ENCODE measurements at regions not wholly inside any gene's neighbourhood (a gene's known extent, or its start where the extent isn't known, plus 50 kb on each side); places are given as distances from the start of the nearest gene placed in this dataset.

DNA sequence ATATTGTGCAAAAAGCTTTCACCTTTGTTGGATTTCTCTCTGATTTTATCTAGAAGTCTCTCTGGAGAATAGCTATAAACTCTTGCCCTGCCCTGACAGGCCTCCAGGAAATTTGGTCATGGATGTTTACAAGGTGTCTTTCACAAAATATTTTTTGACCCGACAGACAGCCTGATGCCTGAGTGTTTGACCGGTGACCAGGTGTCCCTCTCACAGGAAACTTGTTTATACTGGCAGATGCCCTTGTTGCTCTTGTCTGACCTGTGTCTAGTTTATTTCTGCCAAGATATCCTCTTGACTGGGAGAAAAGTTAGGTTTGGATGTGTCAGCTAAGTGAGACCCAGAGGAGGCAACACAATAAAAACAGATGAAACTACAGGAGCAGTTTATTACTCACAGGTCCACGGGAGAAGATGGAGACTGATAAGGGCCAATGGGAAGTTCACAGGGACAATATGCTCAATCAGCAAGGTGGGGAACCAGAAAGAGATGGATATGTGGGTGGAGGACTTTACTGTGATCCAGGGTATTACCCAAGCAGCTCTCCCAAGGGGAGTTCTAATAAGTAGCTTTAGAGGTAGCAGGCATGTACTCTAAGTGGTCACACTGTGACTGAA, 243.3 kb downstream of the ARAP2 start:
- intact Hi-C loops (cut with micrococcal nuclease), result no loop called here
- H3K27me3 Mint-ChIP-seq (ENCODE audit: low read depth in 2 of 2), result no peaks in the 10 kb centered on the region
- no peak for ATAC-seq
- TF ChIP-seq, protein P1, sequence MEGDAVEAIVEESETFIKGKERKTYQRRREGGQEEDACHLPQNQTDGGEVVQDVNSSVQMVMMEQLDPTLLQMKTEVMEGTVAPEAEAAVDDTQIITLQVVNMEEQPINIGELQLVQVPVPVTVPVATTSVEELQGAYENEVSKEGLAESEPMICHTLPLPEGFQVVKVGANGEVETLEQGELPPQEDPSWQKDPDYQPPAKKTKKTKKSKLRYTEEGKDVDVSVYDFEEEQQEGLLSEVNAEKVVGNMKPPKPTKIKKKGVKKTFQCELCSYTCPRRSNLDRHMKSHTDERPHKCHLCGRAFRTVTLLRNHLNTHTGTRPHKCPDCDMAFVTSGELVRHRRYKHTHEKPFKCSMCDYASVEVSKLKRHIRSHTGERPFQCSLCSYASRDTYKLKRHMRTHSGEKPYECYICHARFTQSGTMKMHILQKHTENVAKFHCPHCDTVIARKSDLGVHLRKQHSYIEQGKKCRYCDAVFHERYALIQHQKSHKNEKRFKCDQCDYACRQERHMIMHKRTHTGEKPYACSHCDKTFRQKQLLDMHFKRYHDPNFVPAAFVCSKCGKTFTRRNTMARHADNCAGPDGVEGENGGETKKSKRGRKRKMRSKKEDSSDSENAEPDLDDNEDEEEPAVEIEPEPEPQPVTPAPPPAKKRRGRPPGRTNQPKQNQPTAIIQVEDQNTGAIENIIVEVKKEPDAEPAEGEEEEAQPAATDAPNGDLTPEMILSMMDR (IDR thresholded peaks at IDR 0.05), result no peak
- DNase-seq, result no peak
- Histone ChIP-seq H3K4me1 (ENCODE audit: control insufficient read depth, insufficient read depth, low read length) (no peaks in the 10 kb centered on the region), H3K36me3 (ENCODE audit: control insufficient read depth, insufficient read depth, low read length) (no peaks in the 10 kb centered on the region), H3K9me3 (ENCODE audit: control insufficient read depth, insufficient read depth, low read length) (no peaks in the 10 kb centered on the region), H3K27me3 (ENCODE audit: control insufficient read depth, insufficient read depth, low read length) (no peaks in the 10 kb centered on the region), H3K27ac (ENCODE audit: low read length) (no peak overlapping the region), H3K4me3 (ENCODE audit: low read length) (no peak overlapping the region)
- peaks cover 7% of the 10 kb centered on the region for H3K36me3 Mint-ChIP-seq
- H3K9me3 Mint-ChIP-seq, result no peaks in the 10 kb centered on the region
- no peak overlapping the region for H3K27ac Mint-ChIP-seq
- H3K4me3 Mint-ChIP-seq, result no peak overlapping the region
- 93% methylated on average over 3 of the region's 3 CpGs for WGBS (ENCODE audit: insufficient coverage)
- no peaks in the 10 kb centered on the region for H3K4me1 Mint-ChIP-seq

DNA sequence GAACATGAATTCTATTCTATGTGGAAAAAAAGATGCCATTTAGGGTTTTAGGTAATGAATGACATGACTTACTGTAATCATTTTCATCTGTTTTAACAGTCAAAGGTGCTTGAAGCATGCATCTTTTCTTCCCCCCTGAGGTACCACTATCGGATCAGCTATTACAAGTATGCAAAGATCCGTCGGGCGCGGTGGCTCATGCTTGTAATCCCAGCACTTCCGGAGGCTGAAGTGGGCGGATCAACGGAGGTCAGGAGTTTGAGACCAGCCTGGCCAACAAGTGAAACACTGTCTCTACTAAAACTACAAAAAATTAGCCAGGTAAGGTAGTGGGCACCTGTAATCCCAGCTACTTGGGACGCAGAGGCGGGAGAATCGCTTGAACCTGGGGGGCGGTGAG, 241.3 kb downstream of the ARAP2 start:
- Histone ChIP-seq H3K4me3 (ENCODE audit: low read length) (no peak overlapping the region), H3K27me3 (ENCODE audit: control insufficient read depth, insufficient read depth, low read length) (no peaks in the 10 kb centered on the region), H3K9me3 (ENCODE audit: control insufficient read depth, insufficient read depth, low read length) (no peaks in the 10 kb centered on the region), H3K4me1 (ENCODE audit: control insufficient read depth, insufficient read depth, low read length) (no peaks in the 10 kb centered on the region), H3K27ac (ENCODE audit: low read length) (no peak overlapping the region), H3K36me3 (ENCODE audit: control insufficient read depth, insufficient read depth, low read length) (no peaks in the 10 kb centered on the region)
- H3K4me3 Mint-ChIP-seq, result no peak overlapping the region
- ATAC-seq, result no peak
- no peak for DNase-seq
- H3K27me3 Mint-ChIP-seq (ENCODE audit: low read depth in 2 of 2), result no peaks in the 10 kb centered on the region
- H3K27ac Mint-ChIP-seq, result no peak overlapping the region
- no peaks in the 10 kb centered on the region for H3K4me1 Mint-ChIP-seq
- intact Hi-C loops (cut with micrococcal nuclease), result no loop called here
- peaks cover 7% of the 10 kb centered on the region for H3K36me3 Mint-ChIP-seq
- 97% methylated on average over 12 of the region's 12 CpGs for WGBS (ENCODE audit: insufficient coverage)
- H3K9me3 Mint-ChIP-seq, result no peaks in the 10 kb centered on the region
- TF ChIP-seq, protein P1 (IDR thresholded peaks at IDR 0.05), result no peak

DNA sequence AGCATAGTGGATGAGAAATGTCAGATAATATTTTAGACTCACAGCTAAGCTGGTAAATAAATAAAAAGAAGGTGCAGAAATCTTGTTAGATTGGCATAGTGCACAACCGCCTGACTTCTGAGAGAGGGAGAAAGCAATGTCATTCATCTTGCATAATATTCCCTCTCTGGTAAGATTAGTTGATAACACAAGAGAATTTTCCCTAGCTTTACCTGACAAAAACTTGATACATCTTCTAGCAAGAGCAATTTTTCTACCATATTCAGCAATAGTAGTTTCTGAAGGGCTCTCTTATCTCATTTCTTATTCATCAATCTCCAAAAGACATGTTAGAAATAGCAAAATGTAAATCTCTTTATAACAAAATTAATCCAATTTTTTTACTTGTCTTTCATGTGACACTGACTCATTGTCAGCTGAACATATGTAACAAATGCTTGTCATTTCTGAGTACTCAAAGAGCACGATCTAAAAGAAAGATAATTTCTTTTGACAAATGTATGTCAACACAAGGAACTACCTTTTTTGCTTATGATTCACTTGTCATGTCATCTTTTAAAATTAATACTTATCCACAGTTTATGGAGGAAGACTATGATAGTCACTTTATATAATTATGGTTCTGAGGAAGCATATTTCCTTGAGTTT, 240.0 kb downstream of the ARAP2 start:
- Mint-ChIP-seq H3K4me3 (no peak overlapping the region), H3K9me3 (no peaks in the 10 kb centered on the region), H3K4me1 (no peaks in the 10 kb centered on the region), H3K27me3 (ENCODE audit: low read depth in 2 of 2) (no peaks in the 10 kb centered on the region), H3K27ac (no peak overlapping the region), H3K36me3 (peaks cover 7% of the 10 kb centered on the region)
- Histone ChIP-seq H3K27me3 (ENCODE audit: control insufficient read depth, insufficient read depth, low read length) (no peaks in the 10 kb centered on the region), H3K27ac (ENCODE audit: low read length) (no peak overlapping the region), H3K4me1 (ENCODE audit: control insufficient read depth, insufficient read depth, low read length) (no peaks in the 10 kb centered on the region), H3K4me3 (ENCODE audit: low read length) (no peak overlapping the region), H3K36me3 (ENCODE audit: control insufficient read depth, insufficient read depth, low read length) (no peaks in the 10 kb centered on the region), H3K9me3 (ENCODE audit: control insufficient read depth, insufficient read depth, low read length) (no peaks in the 10 kb centered on the region)
- ATAC-seq (no peak), DNase-seq (no peak)
- TF ChIP-seq, protein P1 (IDR thresholded peaks at IDR 0.05), result no peak
- intact Hi-C loops (cut with micrococcal nuclease), result no loop called here
- 100% methylated on average over 2 of the region's 2 CpGs for WGBS (ENCODE audit: insufficient coverage)

DNA sequence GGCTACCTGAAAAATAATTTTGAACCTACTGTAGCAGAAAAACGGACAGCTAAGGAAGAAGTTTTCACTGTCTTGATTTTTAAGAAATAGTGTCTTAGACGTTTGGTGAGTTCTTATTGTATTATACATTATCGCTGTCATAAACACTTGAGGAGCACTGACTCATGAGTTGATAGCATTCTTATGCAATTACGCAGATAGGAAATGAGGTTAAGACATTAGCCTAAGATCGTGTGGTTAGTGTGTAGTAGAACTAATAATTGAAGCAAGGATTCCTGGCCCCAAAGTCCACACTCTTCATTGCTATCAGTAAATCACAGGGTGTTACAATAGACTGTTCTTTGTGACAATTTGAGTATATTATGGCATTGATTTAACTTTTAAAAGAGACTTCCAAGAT, 238.1 kb downstream of the ARAP2 start:
- Mint-ChIP-seq H3K4me3 (no peak overlapping the region), H3K4me1 (no peaks in the 10 kb centered on the region), H3K36me3 (peaks cover 2% of the 10 kb centered on the region), H3K27me3 (ENCODE audit: low read depth in 2 of 2) (no peaks in the 10 kb centered on the region), H3K27ac (no peak overlapping the region), H3K9me3 (no peaks in the 10 kb centered on the region)
- TF ChIP-seq, protein P1 (IDR thresholded peaks at IDR 0.05), result no peak
- Histone ChIP-seq H3K36me3 (ENCODE audit: control insufficient read depth, insufficient read depth, low read length) (no peaks in the 10 kb centered on the region), H3K27me3 (ENCODE audit: control insufficient read depth, insufficient read depth, low read length) (no peaks in the 10 kb centered on the region), H3K4me3 (ENCODE audit: low read length) (no peak overlapping the region), H3K4me1 (ENCODE audit: control insufficient read depth, insufficient read depth, low read length) (no peaks in the 10 kb centered on the region), H3K27ac (ENCODE audit: low read length) (no peak overlapping the region), H3K9me3 (ENCODE audit: control insufficient read depth, insufficient read depth, low read length) (no peaks in the 10 kb centered on the region)
- no peak for ATAC-seq
- no peak for DNase-seq
- 84% methylated on average over 5 of the region's 5 CpGs for WGBS (ENCODE audit: insufficient coverage)
- intact Hi-C loops (cut with micrococcal nuclease), result no loop called here

Measured in natural killer cell (primary cell).